IgD-negative memory B cell (primary cell): ENCODE measurements at regions not wholly inside any gene's neighbourhood (a gene's known extent, or its start where the extent isn't known, plus 50 kb on each side); places are given as distances from the start of the nearest gene placed in this dataset.
"Not testable (repeated sequence)": the region's sequence is repeated elsewhere in the genome, so short reads cannot be mapped to it uniquely, and the experiment has no call there.

Source experiments
- H3K27ac Mint-ChIP-seq, 3 donors: one replicate each; pipeline ENCODE4 v1.8.0; 2020 to 2022; ENCODE audit warnings: mild to moderate bottlenecking in 3 of 3, mixed read lengths in 3 of 3, moderate library complexity in 1 of 3
- H3K27me3 Mint-ChIP-seq: one replicate; pipeline ENCODE4 v1.8.0; 2021; ENCODE audit warnings: mixed read lengths
- H3K36me3 Mint-ChIP-seq: one replicate; pipeline ENCODE4 v1.8.0; 2020; ENCODE audit warnings: mild to moderate bottlenecking, mixed read lengths
- H3K4me1 Mint-ChIP-seq, 3 donors: one replicate each; pipeline ENCODE4 v1.8.0; 2020 to 2022; ENCODE audit warnings: mixed read lengths in 3 of 3, mild to moderate bottlenecking in 1 of 3
- H3K4me3 Mint-ChIP-seq, 4 donors: one replicate each; pipeline ENCODE4 v1.8.0; 2020 to 2022; ENCODE audit warnings: mild to moderate bottlenecking in 4 of 4, mixed read lengths in 4 of 4, moderate library complexity in 3 of 4
- H3K9me3 Mint-ChIP-seq, 3 donors: one replicate each; pipeline ENCODE4 v1.8.0; 2020 to 2021; ENCODE audit warnings: mixed read lengths in 3 of 3, mild to moderate bottlenecking in 1 of 3

DNA sequence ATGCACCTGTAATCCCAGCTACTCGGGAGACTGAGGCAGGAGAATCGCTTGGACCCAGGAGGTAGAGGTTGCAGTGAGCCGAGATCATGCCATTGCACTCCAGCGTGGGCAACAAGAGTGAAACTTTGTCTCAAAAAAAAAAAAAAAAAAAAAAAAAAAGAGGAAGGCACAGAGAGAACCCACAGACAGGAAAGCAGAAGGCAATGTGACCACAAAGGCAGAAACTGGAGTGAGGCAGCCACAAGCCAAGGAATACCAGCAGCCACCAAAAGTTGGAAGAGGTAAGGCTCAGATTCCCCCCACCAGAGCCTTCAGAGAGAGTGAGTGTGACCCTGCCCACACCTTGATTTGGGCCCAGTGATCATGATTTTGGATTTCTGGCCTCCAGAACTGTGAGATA lies 54.7 kb upstream of the E2F3 start:
- not testable (repeated sequence) for H3K27me3 Mint-ChIP-seq, H3K36me3 Mint-ChIP-seq, H3K9me3 Mint-ChIP-seq, H3K4me3 Mint-ChIP-seq, H3K27ac Mint-ChIP-seq, H3K4me1 Mint-ChIP-seq

GRCh38 chr6:20348041-20348440 lies 53.6 kb upstream of the E2F3 start:
- Mint-ChIP-seq H3K27me3 (peaks cover 3% of the 10 kb centered on the region), H3K27ac (no peak overlapping the region), H3K36me3 (no peaks in the 10 kb centered on the region), H3K9me3 (peaks cover 3 to 4% (median 4%) of the 10 kb centered on the region in 3 donors), H3K4me3 (no peak overlapping the region), H3K4me1 (no peaks in the 10 kb centered on the region)

GRCh38 chr6:20349225-20349624 lies 52.5 kb upstream of the E2F3 start:
- no peak overlapping the region for H3K4me3 Mint-ChIP-seq
- peaks cover 3 to 13% (median 9%) of the 10 kb centered on the region in 3 donors for H3K9me3 Mint-ChIP-seq
- H3K36me3 Mint-ChIP-seq = no peaks in the 10 kb centered on the region
- H3K27ac Mint-ChIP-seq = no peak overlapping the region
- H3K27me3 Mint-ChIP-seq = peaks cover 3% of the 10 kb centered on the region
- H3K4me1 Mint-ChIP-seq = no peaks in the 10 kb centered on the region

DNA sequence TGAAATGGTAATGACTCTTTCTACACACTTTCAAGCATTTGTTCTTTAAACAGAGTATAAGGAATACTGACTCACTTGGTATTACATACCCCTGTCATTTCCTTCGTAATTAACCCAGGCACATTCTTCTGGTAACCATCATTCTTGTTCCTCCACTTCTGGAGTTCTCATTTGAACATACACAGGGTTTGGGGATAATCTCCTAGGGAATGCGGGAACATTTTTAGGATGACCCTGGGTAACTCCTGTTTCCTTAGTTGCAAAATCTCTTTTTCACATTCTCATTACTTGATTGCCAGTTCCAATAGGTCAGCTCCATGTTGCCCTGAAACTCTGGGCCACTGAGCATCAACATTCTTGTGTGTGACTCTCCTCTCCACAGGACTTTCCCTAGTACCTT lies 51.5 kb upstream of the E2F3 start:
- Mint-ChIP-seq H3K36me3 (no peaks in the 10 kb centered on the region), H3K27ac (no peak overlapping the region), H3K9me3 (peaks cover 3 to 13% (median 9%) of the 10 kb centered on the region in 3 donors), H3K27me3 (peaks cover 3% of the 10 kb centered on the region), H3K4me3 (no peak overlapping the region), H3K4me1 (no peaks in the 10 kb centered on the region)

DNA sequence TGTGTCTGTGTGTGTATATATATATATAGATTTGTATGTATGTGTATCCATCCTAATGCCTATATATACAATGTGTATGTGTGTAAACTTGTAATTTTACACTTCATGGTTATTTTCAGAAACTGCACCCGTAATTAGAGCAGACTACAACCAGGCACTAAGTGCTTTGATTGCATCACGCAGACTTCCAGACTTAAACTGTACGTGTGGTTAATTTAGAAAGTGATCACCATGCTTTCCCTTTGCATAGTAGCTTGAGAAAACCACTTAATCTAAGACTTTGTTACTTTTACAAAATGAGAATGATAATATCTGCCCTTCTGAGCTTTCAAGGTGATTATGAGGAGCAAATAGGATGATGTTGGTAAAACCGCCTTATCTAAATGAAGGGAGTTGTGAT lies 50.1 kb upstream of the E2F3 start:
- Mint-ChIP-seq H3K9me3 (peaks cover under 1 to 13% (median 9%) of the 10 kb centered on the region in 3 donors), H3K4me1 (no peaks in the 10 kb centered on the region), H3K36me3 (no peaks in the 10 kb centered on the region), H3K27ac (no peak overlapping the region), H3K4me3 (no peak overlapping the region), H3K27me3 (peaks cover 3% of the 10 kb centered on the region)
